SU-DHL-6 (cell line): ENCODE measurements at regions not wholly inside any gene's neighbourhood (a gene's known extent, or its start where the extent isn't known, plus 50 kb on each side); places are given as distances from the start of the nearest gene placed in this dataset.

ENCODE experiments used
- H2AFZ ChIP-seq: fragments of 200-600 bp; sonication (generic); 2 replicates; pipeline ENCODE4 v1.6.1; 2014; ENCODE audit warnings: low read depth, mild to moderate bottlenecking, moderate library complexity, mixed read lengths, antibody characterized with exemption, low read length; ENCODE audit not compliant: severe bottlenecking
- H3F3A ChIP-seq: fragments of 200-600 bp; shearing (Covaris generic); 2 replicates; pipeline ENCODE4 v1.6.0; 2016; ENCODE audit warnings: antibody characterized with exemption, mild to moderate bottlenecking; ENCODE audit not compliant: insufficient read depth
- H3K27ac ChIP-seq: fragments of 200-600 bp; sonication (generic); 2 replicates; pipeline ENCODE4 v1.5.1; 2016; ENCODE audit warnings: low read depth, mild to moderate bottlenecking, low read length, moderate library complexity, mixed read lengths
- H3K27me3 ChIP-seq: fragments of 200-600 bp; sonication (generic), shearing (Covaris generic); 2 replicates; pipeline ENCODE4 v1.6.0; 2014; ENCODE audit warnings: mild to moderate bottlenecking, low read length
- H3K36me3 ChIP-seq: fragments of 200-600 bp; sonication (generic); 2 replicates; pipeline ENCODE4 v1.6.1; 2014; ENCODE audit warnings: mild to moderate bottlenecking, low read length, mixed read lengths
- H3K4me2 ChIP-seq: fragments of 300-600, 200-600 bp; shearing (Covaris generic), sonication (generic); 2 replicates; pipeline ENCODE4 v1.6.0; 2014; ENCODE audit warnings: low read length, low read depth, mild to moderate bottlenecking; ENCODE audit not compliant: poor library complexity, severe bottlenecking
- H3K4me3 ChIP-seq: fragments of 200-600 bp; sonication (generic); 2 replicates; pipeline ENCODE4 v1.5.1; 2014; ENCODE audit warnings: antibody characterized with exemption, low read length, mild to moderate bottlenecking, mixed read lengths; ENCODE audit not compliant: insufficient read depth, poor library complexity, severe bottlenecking
- H3K79me2 ChIP-seq: fragments of 200-600 bp; sonication (generic); 2 replicates; pipeline ENCODE4 v1.6.1; 2014; ENCODE audit warnings: mild to moderate bottlenecking, low read length, moderate library complexity; ENCODE audit not compliant: insufficient read depth
- H3K9ac ChIP-seq: fragments of 200-600 bp; sonication (generic); 2 replicates; pipeline ENCODE4 v1.7.0; 2014; ENCODE audit warnings: mild to moderate bottlenecking, low read length
- H3K9me2 ChIP-seq: fragments of 200-600 bp; sonication (generic); replicated peaks from 2 replicates; pipeline ENCODE4 v1.6.1; 2014; ENCODE audit warnings: low read length; ENCODE audit not compliant: insufficient read depth
- H3K9me3 ChIP-seq: fragments of 200-600 bp; sonication (generic); 2 replicates; pipeline ENCODE4 v1.6.1; 2014; ENCODE audit warnings: low read length, mixed read lengths; ENCODE audit not compliant: insufficient read depth
- H4K20me1 ChIP-seq: fragments of 200-600 bp; sonication (generic); 2 replicates; pipeline ENCODE4 v1.6.1; 2014; ENCODE audit warnings: low read depth, mild to moderate bottlenecking, antibody characterized with exemption, low read length, moderate library complexity, mixed read lengths
- CTCF ChIP-seq: fragments of 200-600 bp; sonication (generic); IDR thresholded peaks from one replicate; pipeline ENCODE4 v1.5.1; 2017; ENCODE audit warnings: antibody characterized with exemption, mild to moderate bottlenecking, low read length, moderate library complexity; ENCODE audit not compliant: insufficient read depth, poor library complexity, severe bottlenecking
- EZH2phosphoT487 ChIP-seq: fragments of 200-600 bp; sonication (generic), shearing (Covaris generic); conservative IDR thresholded peaks from 2 replicates; pipeline ENCODE4 v1.6.1; 2018; ENCODE audit warnings: mild to moderate bottlenecking, antibody characterized with exemption, low read length, moderate library complexity, mixed read lengths

DNA sequence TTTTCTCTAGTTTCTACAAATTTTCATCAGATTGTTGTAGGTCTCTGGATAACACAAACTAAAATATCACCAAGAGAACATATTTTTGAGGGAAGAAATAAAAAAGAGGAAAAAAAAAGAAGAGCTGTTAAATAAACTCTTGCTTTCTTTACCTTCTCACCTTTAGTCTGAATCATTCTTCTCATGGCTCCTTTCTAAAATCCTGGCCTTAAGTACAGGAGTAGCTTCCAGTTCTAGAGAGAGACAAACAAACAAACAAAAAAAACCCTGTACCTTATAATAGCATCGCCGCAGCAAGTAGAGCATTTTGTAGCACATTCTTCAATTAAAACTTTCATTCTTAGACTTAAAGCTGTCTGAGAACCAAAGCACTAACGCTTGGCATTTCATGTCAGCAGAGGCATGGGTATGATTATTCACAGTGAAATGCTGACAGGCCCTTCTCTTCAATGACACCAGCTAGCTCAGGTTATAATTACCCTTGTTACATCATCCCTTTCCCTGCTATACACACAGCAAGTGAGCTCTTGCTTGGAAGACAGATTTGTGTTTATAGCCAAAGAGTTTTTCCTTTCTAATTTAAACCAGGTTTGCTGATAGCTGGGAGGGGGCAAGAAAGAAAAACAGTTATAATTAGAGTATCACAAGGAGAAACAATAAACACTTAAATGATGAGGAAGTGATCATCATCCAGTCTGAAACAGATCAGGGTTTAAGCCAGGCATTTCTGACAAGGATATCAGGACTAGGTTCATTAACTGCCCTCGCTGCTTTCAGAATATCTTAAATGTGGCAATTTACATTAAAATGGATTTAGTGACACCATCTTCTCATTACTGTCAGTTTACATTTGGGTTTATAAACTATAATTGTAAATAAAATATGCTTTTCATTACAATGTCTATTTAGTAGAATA, 510.9 kb upstream of the ZNF608 start:
- Histone ChIP-seq H3K9me3 (peaks cover 17% of the 10 kb centered on the region; the same call in 1 of the 2 replicates), H3K4me2 (no peak overlapping the region), H3F3A (no peaks in the 10 kb centered on the region), H3K9ac (no peak overlapping the region), H3K9me2 (no peaks in the 10 kb centered on the region), H3K36me3 (no peaks in the 10 kb centered on the region), H4K20me1 (no peaks in the 10 kb centered on the region), H3K27ac (no peak overlapping the region), H3K4me3 (no peak overlapping the region), H3K79me2 (no peaks in the 10 kb centered on the region), H3K27me3 (no peaks in the 10 kb centered on the region), H2AFZ (no peak overlapping the region)
- no peak for TF ChIP-seq EZH2phosphoT487
- TF ChIP-seq CTCF: no peak

GRCh38 chr5:125257997-125258396, 511.6 kb upstream of the ZNF608 start:
- no peak overlapping the region for H3K4me3 ChIP-seq
- H3K27me3 ChIP-seq: no peaks in the 10 kb centered on the region
- H3K9ac ChIP-seq: no peak overlapping the region
- peak overlapping the region; percentile 23 for H2AFZ ChIP-seq
- no peak for TF ChIP-seq CTCF
- TF ChIP-seq EZH2phosphoT487: no peak
- no peaks in the 10 kb centered on the region for H4K20me1 ChIP-seq
- no peaks in the 10 kb centered on the region for H3F3A ChIP-seq
- H3K9me2 ChIP-seq: no peaks in the 10 kb centered on the region
- H3K79me2 ChIP-seq: no peaks in the 10 kb centered on the region
- H3K9me3 ChIP-seq: peaks cover 11% of the 10 kb centered on the region; the same call in 1 of the 2 replicates
- no peak overlapping the region for H3K27ac ChIP-seq
- H3K4me2 ChIP-seq: no peak overlapping the region
- no peaks in the 10 kb centered on the region for H3K36me3 ChIP-seq

DNA sequence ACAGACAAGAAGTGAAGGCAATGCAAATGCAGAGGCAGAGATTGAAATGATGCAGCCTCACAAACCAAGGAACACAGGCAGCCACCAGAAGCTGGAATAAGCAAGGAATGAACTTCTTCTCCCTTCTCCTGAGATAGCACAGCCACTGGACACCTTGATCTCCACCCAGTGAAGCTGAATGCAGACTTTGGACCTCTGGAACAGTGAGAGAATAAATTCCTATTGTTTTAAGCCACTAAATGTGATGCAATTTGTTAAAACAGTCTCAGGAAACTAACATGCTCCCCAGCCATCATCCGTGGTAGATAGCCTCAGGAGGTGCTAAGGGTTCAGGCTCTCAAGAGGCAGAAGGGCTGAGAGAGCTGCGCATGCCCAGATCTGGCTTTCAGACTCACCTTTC, 512.2 kb upstream of the ZNF608 start:
- H3K27me3 ChIP-seq: no peaks in the 10 kb centered on the region
- no peak overlapping the region for H3K9ac ChIP-seq
- H3K27ac ChIP-seq: no peak overlapping the region
- no peak overlapping the region for H3K4me3 ChIP-seq
- H3K36me3 ChIP-seq: no peaks in the 10 kb centered on the region
- H3K79me2 ChIP-seq: no peaks in the 10 kb centered on the region
- TF ChIP-seq CTCF (no peak), EZH2phosphoT487 (no peak)
- no peak overlapping the region for H2AFZ ChIP-seq
- H3F3A ChIP-seq: no peaks in the 10 kb centered on the region
- no peaks in the 10 kb centered on the region for H4K20me1 ChIP-seq
- H3K9me3 ChIP-seq: peaks cover 11% of the 10 kb centered on the region; the same call in 1 of the 2 replicates
- H3K4me2 ChIP-seq: no peak overlapping the region
- H3K9me2 ChIP-seq: no peaks in the 10 kb centered on the region
